Activated CD4-positive, CD25-positive, alpha-beta regulatory T cell (primary cell): ENCODE measurements at regions not wholly inside any gene's neighbourhood (a gene's known extent, or its start where the extent isn't known, plus 50 kb on each side); places are given as distances from the start of the nearest gene placed in this dataset.

Experiments used
- DNase-seq, 4 experiments: peaks; one replicate each; lab custom pipeline; 2025; lab: John Stamatoyannopoulos, UW

GRCh38 chr19:23855676-23856075 is 59.0 kb upstream of the ZNF726 start:
- no peak for DNase-seq

- no peak for DNase-seq
These were observed 62.7 kb upstream of the ZNF726 start for GRCh38 chr19:23851966-23852365.

GRCh38 chr19:23832717-23833327 is 74.1 kb upstream of the ZNF681 start:
- DNase-seq, result no peak

GRCh38 chr19:23823952-23824389 is 65.3 kb upstream of the ZNF681 start:
- DNase-seq, result no peak

- no peak for DNase-seq
These were observed 64.0 kb upstream of the ZNF681 start for GRCh38 chr19:23822735-23823134.

- peak in 1 of 4 experiments; percentile 2 for DNase-seq
These were observed 58.8 kb upstream of the ZNF681 start for GRCh38 chr19:23817519-23817918.

- no peak for DNase-seq
These were observed 51.8 kb upstream of the ZNF681 start for GRCh38 chr19:23810496-23810895.
